ENCODE measurements at regions not wholly inside any gene's neighbourhood (a gene's known extent, or its start where the extent isn't known, plus 50 kb on each side); places are given as distances from the start of the nearest gene placed in this dataset.

DNA sequence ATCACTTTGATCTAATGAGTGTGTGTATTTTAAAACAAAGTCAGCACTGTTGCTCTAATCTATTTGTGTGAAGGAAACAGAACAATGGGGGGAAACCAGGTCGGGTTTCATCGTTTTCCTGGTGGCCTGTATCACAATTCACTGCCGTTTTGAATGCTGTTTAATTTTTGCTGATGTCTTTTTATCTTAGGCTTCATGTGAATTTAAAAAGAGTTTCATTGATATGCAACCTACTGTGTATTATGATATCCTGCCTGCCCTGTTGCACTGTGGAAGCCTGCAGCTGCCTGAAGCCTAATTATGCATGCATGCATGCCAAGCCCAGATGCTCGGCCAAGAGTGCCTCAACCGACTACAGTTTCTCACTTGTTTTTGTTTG, 307.5 kb downstream of the ZNF608 start:
- H2BK120ac ChIP-seq (replicated peaks; ENCODE audit: low read depth, low read length), result no peak overlapping the region
- no peaks in the 10 kb centered on the region for H3K36me3 ChIP-seq (ENCODE audit: control insufficient read depth in 2 of 4, insufficient read depth in 4 of 4, low read length in 3 of 4)
- DNase-seq (ENCODE audit: low read depth in 1 of 2, low spot score in 2 of 2) (peak in 1 of 2 experiments; percentile 5), FAIRE-seq (no peak)
- H4K91ac ChIP-seq (replicated peaks; ENCODE audit: insufficient read length, low read length), result no peak overlapping the region
- no peak overlapping the region for H2AK5ac ChIP-seq (ENCODE audit: low read depth, low read length)
- H2AFZ ChIP-seq (ENCODE audit: low read length), result no peak overlapping the region
- H2BK20ac ChIP-seq (ENCODE audit: low read length), result no peak overlapping the region
- H3K23me2 ChIP-seq (ENCODE audit: low read depth, low read length), result no peaks in the 10 kb centered on the region
- no peak overlapping the region for H4K8ac ChIP-seq (ENCODE audit: extremely low read depth, insufficient read depth, low read length)
- H2BK5ac ChIP-seq (ENCODE audit: low read depth, low read length), result peak overlapping the region; percentile 90; the same call in 1 of the 2 replicates
- no peak overlapping the region for H2BK15ac ChIP-seq (ENCODE audit: low read length)
- H3K14ac ChIP-seq (ENCODE audit: insufficient read length), result no peak overlapping the region
- peak overlapping the region; percentile 46; the same call in 1 of the 2 replicates for H3K27ac ChIP-seq (ENCODE audit: low read depth, low read length)
- no peak overlapping the region for H3K23ac ChIP-seq (ENCODE audit: insufficient read length)
- no peaks in the 10 kb centered on the region for H3K79me1 ChIP-seq (ENCODE audit: low read depth, low read length)
- ChIA-PET CTCF (ENCODE audit: partially characterized antibody) (interaction anchor here (0.9 to 1.0 kb wide), 2 partner anchors 12 to 149 kb away, joined by 3 read pairs; no protein-coding TSS in a partner anchor), POLR2A (ENCODE audit: partially characterized antibody) (no interaction called here)
- peaks cover 2 to 20% (median 15%) of the 10 kb centered on the region in 4 experiments; a peak in 6 of 7 replicates for H3K4me1 ChIP-seq (replicated peaks in 1 of 4; ENCODE audit: control insufficient read depth in 3 of 4, insufficient read depth in 4 of 4, low read length in 3 of 4)
- H4K20me1 ChIP-seq (replicated peaks in 1 of 2; ENCODE audit: control insufficient read depth in 1 of 2, insufficient read depth in 2 of 2, low read length in 2 of 2), result no peaks in the 10 kb centered on the region
- peak overlapping the region; percentile 20 to 62 for H3K4me2 ChIP-seq (ENCODE audit: insufficient read depth in 1 of 2, low read depth in 2 of 2, low read length in 2 of 2)
- no peak overlapping the region for H3K56ac ChIP-seq (replicated peaks; ENCODE audit: insufficient read length, low read depth, low read length)
- H3K27me3 ChIP-seq (replicated peaks in 1 of 4; ENCODE audit: control insufficient read depth in 3 of 4, extremely low read depth in 1 of 4, insufficient read depth in 3 of 4, low read length in 3 of 4), result no peaks in the 10 kb centered on the region
- H3K4ac ChIP-seq (replicated peaks; ENCODE audit: insufficient read length, low read depth, low read length), result no peak overlapping the region
- H2BK12ac ChIP-seq (ENCODE audit: low read depth, low read length), result peak overlapping the region; percentile 75; the same call in 1 of the 2 replicates
- H3K9ac ChIP-seq (replicated peaks in 1 of 4; ENCODE audit: extremely low read depth in 1 of 4, low read depth in 3 of 4, low read length in 3 of 4), result no peak overlapping the region
- WGBS, 2 experiments (ENCODE audit: extremely low coverage in 1 of 2, insufficient coverage in 1 of 2, insufficient read length in 1 of 2, insufficient replicate concordance in 2 of 2, low coverage in 1 of 2, low lambda C conversion rate in 2 of 2, missing lambda C conversion rate in 1 of 2), result 8% methylated on average over 5 of the region's 5 CpGs; no CpG with 5 or more reads in 1 of the 2 experiments
- H3K18ac ChIP-seq (ENCODE audit: extremely low read depth, low read length), result no peak overlapping the region; the same call in 1 of the 2 replicates
- H3K4me3 ChIP-seq (ENCODE audit: extremely low read depth in 1 of 4, insufficient read depth in 2 of 4, low read depth in 3 of 4, low read length in 4 of 4), result peak overlapping the region in 1 of 4 experiments; percentile 11; a peak in 1 of 8 replicates
- no peak overlapping the region for H4K5ac ChIP-seq (ENCODE audit: insufficient read length, low read depth, low read length)
- H3K79me2 ChIP-seq (ENCODE audit: control insufficient read depth in 1 of 2, insufficient read depth in 2 of 2, low read length in 2 of 2), result no peaks in the 10 kb centered on the region
- TF ChIP-seq, protein P1, sequence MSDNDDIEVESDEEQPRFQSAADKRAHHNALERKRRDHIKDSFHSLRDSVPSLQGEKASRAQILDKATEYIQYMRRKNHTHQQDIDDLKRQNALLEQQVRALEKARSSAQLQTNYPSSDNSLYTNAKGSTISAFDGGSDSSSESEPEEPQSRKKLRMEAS (IDR thresholded peaks at IDR 0.05), result 0 out of 2 replicates have a peak, but pooled peaks have one; percentile 12
- TF ChIP-seq TCF12 (IDR thresholded peaks at IDR 0.05; ENCODE audit: low read depth, low read length) (0 out of 2 replicates have a peak, but pooled peaks have one; percentile 53), RFX5 (IDR thresholded peaks at IDR 0.05; ENCODE audit: borderline replicate concordance, low read depth, low read length) (no peak), TEAD4 (IDR thresholded peaks at IDR 0.05; ENCODE audit: low read depth, low read length) (peak; percentile 20; the same call in 1 of the 2 replicates)
- 0 out of 4 replicates have a peak, but pooled peaks cover 0 to 2% of the 10 kb centered on the region in 2 experiments for H3K9me3 ChIP-seq (ENCODE audit: insufficient read depth in 2 of 2, low read depth in 1 of 2, low read length in 1 of 2)

Data from H1 (cell line).